ENCODE measurements at regions not wholly inside any gene's neighbourhood (a gene's known extent, or its start where the extent isn't known, plus 50 kb on each side); places are given as distances from the start of the nearest gene placed in this dataset.

- TF ChIP-seq SIN3A (IDR thresholded peaks at IDR 0.05; ENCODE audit: borderline replicate concordance, insufficient read depth, low read length), result no peak
- TF ChIP-seq POLR2AphosphoS5 (IDR thresholded peaks at IDR 0.05; ENCODE audit: low read depth, low read length), result no peak
- TF ChIP-seq REST (IDR thresholded peaks at IDR 0.05; ENCODE audit: insufficient read depth in 1 of 2, low read depth in 2 of 2, low read length in 2 of 2), result no peak
- TF ChIP-seq TAF1 (IDR thresholded peaks at IDR 0.05; ENCODE audit: borderline replicate concordance, insufficient read depth, low read length), result no peak
- TF ChIP-seq FOXP2 (optimal IDR thresholded peaks at IDR 0.05; ENCODE audit: borderline replicate concordance, extremely low read depth, extremely low read length, insufficient read depth), result no peak
Measured at GRCh38 chr16:63813862-63814261, 1308.0 kb downstream of the CDH11 start.

- TF ChIP-seq REST (IDR thresholded peaks at IDR 0.05; ENCODE audit: insufficient read depth in 1 of 2, low read depth in 2 of 2, low read length in 2 of 2), result no peak
- TF ChIP-seq SIN3A (IDR thresholded peaks at IDR 0.05; ENCODE audit: borderline replicate concordance, insufficient read depth, low read length), result no peak
- no peak for TF ChIP-seq TAF1 (IDR thresholded peaks at IDR 0.05; ENCODE audit: borderline replicate concordance, insufficient read depth, low read length)
- no peak for TF ChIP-seq POLR2AphosphoS5 (IDR thresholded peaks at IDR 0.05; ENCODE audit: low read depth, low read length)
- no peak for TF ChIP-seq FOXP2 (optimal IDR thresholded peaks at IDR 0.05; ENCODE audit: borderline replicate concordance, extremely low read depth, extremely low read length, insufficient read depth)
Measured at GRCh38 chr16:63808730-63809129, 1313.1 kb downstream of the CDH11 start.

- TF ChIP-seq FOXP2 (optimal IDR thresholded peaks at IDR 0.05; ENCODE audit: borderline replicate concordance, extremely low read depth, extremely low read length, insufficient read depth), result no peak
Measured at GRCh38 chr16:63806794-63807506, 1314.9 kb downstream of the CDH11 start.

- TF ChIP-seq TAF1 (IDR thresholded peaks at IDR 0.05; ENCODE audit: borderline replicate concordance, insufficient read depth, low read length) (no peak), SIN3A (IDR thresholded peaks at IDR 0.05; ENCODE audit: borderline replicate concordance, insufficient read depth, low read length) (no peak), POLR2AphosphoS5 (IDR thresholded peaks at IDR 0.05; ENCODE audit: low read depth, low read length) (no peak), FOXP2 (optimal IDR thresholded peaks at IDR 0.05; ENCODE audit: borderline replicate concordance, extremely low read depth, extremely low read length, insufficient read depth) (no peak), REST (IDR thresholded peaks at IDR 0.05; ENCODE audit: insufficient read depth in 1 of 2, low read depth in 2 of 2, low read length in 2 of 2) (no peak)
Measured at GRCh38 chr16:63804126-63804525, 1317.7 kb downstream of the CDH11 start.

- TF ChIP-seq FOXP2 (optimal IDR thresholded peaks at IDR 0.05; ENCODE audit: borderline replicate concordance, extremely low read depth, extremely low read length, insufficient read depth) (no peak), REST (IDR thresholded peaks at IDR 0.05; ENCODE audit: insufficient read depth in 1 of 2, low read depth in 2 of 2, low read length in 2 of 2) (no peak), TAF1 (IDR thresholded peaks at IDR 0.05; ENCODE audit: borderline replicate concordance, insufficient read depth, low read length) (no peak), SIN3A (IDR thresholded peaks at IDR 0.05; ENCODE audit: borderline replicate concordance, insufficient read depth, low read length) (no peak), POLR2AphosphoS5 (IDR thresholded peaks at IDR 0.05; ENCODE audit: low read depth, low read length) (no peak)
Measured at GRCh38 chr16:63789603-63790002, 1332.3 kb downstream of the CDH11 start.

All from PFSK-1 (cell line).